GM18909 (cell line): ENCODE measurements at regions not wholly inside any gene's neighbourhood (a gene's known extent, or its start where the extent isn't known, plus 50 kb on each side); places are given as distances from the start of the nearest gene placed in this dataset.

Experiments used
- ATAC-seq: cut with Tn5 transposase; IDR thresholded peaks from one replicate; pipeline ENCODE4 v1.9.1; 2021; ENCODE audit warnings: mild to moderate bottlenecking; ENCODE audit not compliant: unreplicated experiment, poor library complexity

DNA sequence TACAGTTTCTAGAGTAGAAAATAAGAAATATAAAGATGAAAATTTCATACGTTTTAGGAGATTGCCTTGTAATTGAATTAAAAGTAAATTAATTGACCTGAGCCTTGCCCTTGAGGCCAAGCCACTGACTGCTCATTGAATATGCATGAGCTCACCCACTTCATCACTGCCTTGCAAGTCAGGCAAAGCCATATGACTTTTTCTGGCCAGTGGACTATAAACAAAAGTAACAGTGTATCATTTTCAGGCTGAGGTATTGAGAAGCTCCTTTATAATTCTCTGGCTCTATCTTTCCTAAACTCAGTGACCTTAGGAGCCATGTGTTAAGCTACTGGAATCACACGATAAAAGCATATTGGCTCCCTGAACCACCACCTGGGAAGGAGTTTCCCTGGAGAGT is 369.3 kb downstream of the NUAK1 start:
- ATAC-seq: no peak

DNA sequence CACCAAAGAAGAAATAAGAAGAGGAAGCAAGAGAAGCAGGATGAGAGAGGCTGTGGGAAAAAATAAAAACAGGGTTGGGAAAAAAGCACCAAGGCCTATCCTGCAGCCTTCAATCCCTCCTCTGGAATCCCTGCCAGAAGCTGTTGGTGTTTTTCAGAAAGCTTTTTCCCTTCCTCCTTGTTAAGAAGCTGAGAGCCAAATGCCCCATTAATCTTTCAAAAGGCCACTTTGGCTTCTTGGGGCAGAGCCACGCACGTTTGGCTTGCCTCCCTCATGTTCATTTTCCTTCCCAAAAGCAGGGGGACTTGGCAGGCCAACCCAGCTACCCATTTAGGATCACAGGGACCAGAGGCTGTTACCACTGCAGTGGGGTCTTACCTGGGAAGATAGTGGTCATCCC is 365.3 kb downstream of the NUAK1 start:
- ATAC-seq: no peak

DNA sequence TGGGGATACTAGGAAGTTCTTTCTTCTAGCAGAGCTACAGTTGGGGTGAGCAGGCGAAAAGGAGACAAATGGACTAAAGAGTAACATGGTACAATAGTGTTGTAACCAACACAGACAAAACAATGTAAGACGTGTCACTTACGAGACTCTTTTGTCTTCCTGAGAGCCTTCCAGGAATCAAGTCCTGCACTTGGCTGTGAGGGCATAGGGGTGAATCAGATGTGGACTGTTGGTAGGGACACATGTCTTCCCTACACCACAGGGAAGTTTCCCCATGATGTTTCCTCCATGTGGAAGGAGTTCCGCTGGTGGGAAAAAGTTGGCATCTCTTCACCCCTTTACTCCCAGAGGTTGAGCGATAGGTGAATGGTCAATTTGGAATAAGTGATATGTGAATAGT is 364.7 kb downstream of the NUAK1 start:
- ATAC-seq: no peak

DNA sequence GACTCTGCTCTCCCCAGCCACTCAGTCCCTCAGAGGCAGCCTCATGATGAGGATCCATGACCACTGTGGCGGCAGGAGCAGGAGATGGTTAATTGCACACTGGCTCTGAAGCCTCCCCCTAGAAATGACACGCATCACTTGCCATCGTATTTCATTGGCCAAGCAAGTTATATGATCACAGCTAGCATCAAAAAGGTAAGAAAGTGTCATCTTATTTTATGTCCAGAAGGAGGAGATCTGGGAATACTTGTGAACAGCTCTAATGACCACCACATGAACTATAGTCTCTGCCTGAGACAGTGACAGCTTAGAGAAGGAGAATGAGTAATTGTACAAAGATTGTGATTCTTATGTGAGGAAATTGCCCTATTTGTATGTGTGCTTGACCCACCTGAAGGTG is 363.4 kb downstream of the NUAK1 start:
- no peak for ATAC-seq

DNA sequence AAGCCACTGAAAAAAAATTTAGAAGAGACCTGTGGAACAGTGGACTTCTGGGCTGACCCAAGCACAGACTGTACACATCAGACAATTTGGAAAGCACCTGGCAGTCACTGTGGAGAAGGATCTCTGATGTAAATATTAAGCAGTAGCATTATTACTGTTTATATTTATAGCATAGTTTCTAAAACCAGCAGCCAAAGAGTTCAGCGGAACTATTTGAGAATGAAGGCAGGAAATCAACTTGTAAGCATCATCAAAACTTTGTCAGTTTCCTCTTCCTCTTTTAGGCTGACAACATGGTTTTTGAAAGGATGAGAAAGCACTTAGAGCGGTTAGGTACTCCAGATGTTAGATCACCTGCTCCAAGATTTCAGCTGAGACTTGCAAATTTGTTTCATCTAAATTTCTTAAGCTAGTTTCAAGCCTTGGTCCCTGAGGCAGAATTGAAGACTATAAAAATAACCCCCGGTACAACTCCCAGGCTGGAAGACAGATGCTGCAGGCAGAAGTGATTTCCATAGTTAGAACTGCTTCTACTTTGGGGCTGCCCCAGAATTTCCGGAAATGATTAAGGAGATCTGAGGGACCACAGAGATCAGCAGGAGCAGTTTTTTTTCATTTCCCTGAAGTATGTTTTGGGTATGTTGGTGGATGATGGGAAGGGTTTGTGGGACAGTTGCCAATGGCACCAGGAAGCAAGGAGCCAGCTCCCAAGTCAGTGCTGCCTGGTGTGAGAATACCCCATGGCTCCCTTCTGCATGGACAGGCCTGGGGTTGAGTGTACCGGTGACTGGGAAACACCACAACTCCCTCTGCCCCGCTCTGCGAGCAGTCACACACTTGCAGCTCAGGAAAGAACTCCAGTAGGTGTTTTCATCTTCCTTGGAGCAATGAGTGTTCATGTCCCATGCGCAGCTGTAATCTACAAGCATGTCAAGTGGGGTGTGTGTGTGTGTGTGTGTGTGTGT is 354.5 kb downstream of the NUAK1 start:
- no peak for ATAC-seq

DNA sequence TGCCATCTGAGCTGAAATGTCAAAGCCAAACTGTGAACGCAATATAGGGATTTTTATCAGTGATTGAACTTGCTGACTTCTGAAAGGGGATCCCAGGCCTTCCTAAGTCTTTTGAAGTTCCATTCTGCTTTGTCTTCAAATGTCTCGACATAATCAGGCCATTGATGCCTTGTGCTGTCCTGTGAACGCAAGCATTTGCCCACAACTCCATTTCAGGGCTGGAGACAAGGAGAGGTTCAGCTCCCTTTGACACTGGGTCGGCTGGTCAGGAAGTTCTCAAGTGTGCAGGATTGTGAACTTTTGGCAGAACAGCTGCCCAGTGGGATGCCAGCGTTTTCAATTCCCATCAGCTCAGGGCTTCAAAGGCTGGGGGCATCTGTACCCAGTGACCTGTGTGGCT is 345.3 kb downstream of the NUAK1 start:
- ATAC-seq: no peak

DNA sequence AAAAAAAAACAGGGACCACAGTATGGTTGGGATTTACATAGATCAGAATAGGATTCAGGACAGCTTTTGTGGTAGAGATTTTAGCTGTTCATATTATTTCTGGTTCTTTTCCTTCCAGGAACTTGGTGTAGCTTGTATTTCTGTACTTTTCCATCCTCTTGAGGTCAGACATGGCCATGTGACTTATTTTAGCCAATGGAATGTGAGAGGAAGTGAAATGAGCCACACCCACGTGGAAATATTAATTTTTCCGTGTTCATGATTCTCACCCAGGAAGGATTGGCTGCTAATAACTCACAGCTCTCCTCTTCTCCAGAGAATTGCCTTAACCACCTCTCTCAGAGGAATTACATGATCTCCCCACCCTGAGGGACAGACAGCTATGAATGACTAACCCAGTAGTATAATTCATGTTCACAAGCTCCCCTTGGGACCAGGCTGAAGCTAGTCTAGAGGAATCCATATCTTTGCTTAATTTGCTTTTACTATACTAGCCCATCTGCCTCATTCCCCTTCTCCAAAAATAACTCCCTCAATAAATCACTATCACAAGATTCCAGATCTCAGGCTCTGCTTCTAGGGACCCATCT is 340.4 kb downstream of the NUAK1 start:
- ATAC-seq: no peak

DNA sequence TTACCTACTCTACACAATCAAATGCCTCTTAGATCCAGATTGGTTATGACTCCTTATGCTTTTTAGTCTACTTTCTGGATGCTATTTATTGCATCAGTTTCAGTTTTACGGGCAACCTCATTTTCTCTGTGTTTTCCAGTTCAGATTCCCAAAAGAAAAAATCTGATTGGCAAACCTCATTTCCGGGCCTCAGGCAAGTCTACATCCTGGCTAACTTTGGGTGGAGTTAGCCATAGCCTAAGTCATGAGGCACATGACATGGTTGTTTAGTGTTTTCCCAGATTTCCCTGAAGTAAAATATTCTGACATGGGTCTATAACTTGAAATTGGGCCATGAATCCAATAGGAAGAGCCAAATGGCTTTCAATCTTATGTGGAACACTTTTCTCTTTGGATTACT is 339.7 kb downstream of the NUAK1 start:
- ATAC-seq: no peak

DNA sequence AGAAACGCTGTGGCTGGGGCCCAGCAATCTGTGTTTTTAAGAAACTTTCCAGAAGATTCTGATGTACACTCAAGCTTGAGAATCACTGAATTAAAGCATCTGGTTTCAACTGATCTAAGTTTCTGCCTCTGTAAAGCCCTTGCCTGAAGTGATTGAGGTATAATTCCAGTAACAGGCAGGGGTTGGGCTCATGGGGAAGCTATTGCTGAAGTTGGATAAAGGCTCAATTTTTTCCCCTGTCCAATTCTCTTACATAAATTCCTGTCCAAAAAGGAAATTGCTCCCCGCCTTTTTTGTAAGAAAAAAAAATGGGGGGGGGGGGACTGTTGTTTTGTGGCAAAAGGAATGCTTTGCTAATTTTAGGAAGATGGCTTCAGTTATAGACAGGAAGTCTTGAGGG is 337.4 kb downstream of the NUAK1 start:
- ATAC-seq: no peak

DNA sequence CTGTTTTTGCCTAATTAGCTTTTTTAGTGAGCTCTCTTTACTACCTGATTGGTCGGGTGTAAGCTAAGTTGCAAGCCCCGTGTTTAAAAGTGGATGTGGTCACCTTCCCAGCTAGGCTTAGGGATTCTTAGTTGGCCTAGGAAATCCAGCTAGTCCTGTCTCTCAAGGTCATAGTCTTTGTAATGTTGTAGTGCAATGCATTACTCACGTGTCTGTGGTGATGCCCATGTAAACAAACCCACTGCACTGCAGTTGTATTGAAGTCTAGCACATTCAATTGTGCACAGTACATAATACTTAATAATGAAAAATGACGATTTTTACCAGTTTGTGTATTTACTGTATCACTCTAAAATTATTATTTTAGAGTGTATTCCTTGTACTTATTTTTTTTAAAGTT is 335.5 kb downstream of the NUAK1 start:
- ATAC-seq: no peak

DNA sequence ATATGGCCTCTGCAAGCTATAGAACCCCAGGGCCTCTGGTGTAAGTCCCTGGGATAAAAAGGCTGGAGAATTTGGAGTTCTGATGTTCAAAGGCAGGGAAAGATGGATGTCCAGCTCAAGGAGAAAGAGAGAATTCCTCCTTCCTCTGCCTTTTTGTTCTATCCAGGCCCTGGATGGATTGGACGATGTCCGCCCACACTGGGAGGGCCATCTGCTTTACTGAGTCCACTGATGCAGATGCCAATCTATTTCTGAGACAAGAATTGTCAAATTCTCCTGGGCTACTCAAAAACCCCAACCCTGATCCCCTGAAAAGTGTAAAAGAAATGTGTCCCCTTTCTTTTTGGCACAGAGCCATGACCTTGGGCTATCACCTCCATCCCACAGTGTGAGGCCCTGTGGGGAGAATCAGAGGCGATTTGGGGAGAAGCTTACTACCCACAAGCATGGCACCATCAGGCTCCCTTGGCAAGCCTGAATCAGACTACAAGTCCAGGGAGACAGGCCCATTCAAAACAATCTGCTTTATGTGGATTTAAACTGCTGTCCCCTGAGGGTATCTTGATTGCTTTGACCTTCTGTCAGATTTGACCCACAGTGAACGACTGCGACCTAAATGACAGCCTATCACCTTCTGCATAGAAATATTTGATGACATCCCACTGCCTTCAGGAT is 334.0 kb downstream of the NUAK1 start:
- ATAC-seq: no peak

DNA sequence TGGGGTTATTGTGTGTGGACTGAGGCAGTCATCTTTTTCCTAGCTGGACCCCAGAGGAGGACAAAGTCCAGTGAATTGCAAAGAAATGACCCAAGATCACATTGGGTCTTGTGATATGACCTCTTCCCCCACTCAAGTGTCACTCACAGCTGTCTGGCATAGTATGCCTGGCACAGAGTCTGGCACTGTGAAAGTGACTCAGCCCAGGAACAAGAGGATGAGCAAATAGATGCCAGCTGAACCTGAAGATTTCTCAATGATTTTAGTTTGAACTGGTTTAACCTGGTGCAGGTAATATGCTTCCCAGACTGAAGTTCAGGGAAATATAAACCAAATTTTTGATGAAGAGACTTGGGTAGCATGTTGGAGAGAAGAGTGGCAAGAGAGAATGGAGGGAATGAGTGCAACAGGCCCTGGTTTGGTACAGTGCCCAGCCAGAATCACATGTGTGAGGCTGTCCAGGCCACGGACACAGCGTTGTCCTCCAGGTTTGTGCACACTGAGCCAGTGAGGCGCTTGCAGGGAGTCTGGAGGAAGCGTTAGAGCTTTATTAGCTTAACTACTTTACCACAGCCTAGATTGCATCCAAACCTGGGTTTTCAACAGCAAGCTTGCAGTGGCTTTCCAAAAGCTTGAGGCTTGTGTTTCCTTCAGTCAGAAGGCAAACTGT is 332.9 kb downstream of the NUAK1 start:
- no peak for ATAC-seq

DNA sequence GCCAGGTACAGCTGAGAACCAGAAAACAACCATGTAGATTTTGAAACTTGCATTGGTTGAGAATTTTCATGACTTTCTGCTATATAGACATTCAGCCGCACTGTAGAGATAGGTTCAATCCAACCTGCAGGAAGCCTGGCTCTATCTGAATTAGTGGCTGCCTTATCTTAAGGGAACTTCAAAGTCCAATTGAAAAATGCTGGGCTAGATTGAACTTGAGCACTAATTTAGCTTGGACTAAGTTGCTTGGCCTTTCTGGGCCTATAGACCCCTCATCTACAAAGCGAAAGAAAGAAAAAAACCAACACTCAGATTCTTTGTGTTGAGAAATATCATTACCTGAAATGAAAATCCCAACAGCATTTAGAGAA is 332.4 kb downstream of the NUAK1 start:
- ATAC-seq: no peak

DNA sequence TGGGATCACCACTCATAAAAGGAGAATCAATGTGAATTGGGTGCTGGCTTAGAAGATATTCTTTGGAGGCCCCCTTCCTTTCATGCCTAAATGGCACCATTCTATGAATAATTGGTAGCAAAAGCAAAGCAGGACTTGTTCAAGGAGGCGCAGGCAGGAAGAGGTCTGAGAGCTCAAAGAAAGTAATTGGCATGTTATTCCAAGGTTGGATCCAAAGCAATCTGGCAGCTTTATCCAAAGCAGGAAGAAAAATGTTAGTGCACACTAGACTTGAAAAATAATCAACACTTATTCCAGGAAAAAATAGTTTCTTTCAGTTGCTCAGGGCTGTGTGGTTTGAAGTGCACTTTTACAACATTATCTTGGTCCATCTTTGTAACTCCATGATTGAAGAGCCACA is 326.4 kb downstream of the NUAK1 start:
- ATAC-seq: no peak

DNA sequence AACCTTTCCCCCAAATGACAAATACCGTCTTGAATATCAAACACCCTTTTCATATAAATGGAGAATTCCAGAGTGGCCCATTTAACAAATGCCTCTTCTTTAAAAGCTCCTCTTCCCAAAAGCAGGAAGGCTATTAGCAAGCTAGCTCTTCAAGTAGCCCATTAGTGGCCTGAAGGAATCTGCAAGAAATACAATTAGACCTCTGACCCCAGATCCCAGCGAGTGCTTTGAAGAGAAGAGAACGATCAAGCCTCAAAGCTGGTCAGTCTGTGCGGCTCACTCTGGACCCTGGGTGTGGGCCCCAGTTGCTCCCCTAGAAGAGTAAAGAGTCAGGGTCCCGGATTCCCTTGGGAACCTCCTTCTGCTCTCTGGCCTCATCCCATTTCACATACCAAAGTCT is 325.6 kb downstream of the NUAK1 start:
- no peak for ATAC-seq

DNA sequence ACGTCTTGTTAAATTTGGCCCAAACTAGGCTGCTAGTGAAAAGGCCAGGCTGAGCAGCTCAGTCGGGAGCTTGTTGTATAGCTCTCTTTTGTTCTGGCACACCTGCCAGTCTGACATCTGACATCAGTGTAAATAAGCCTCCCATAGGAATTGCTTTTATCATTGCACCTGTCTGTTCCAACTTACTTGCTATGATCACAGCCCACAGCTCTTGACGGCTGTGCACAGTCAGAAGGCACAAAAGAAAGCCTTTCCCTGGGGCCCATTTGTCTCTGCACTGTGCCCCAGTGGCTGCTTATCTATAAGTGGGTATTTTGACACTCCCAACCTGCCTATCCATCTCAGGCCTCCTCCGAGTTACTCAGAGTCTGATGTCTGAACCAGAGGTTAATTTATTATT is 324.5 kb downstream of the NUAK1 start:
- no peak for ATAC-seq

DNA sequence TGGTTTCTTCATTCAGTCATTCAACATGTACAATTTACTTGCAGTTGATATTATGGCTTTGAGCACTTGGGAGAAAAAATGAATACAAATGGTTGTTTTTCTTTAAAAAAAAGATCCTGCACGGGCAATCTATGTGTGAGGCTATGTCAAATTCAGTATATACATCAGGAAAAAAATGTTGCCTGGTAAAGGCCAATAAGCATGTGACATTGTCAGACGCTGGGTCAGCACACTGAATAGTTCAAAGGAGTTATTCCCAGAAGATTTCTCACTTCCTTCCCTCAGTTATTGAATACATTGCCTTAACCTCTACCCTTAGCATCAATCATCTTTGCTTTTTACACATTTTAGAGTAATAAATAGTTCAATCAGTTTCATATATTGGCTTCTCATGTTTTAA is 319.2 kb downstream of the NUAK1 start:
- no peak for ATAC-seq

DNA sequence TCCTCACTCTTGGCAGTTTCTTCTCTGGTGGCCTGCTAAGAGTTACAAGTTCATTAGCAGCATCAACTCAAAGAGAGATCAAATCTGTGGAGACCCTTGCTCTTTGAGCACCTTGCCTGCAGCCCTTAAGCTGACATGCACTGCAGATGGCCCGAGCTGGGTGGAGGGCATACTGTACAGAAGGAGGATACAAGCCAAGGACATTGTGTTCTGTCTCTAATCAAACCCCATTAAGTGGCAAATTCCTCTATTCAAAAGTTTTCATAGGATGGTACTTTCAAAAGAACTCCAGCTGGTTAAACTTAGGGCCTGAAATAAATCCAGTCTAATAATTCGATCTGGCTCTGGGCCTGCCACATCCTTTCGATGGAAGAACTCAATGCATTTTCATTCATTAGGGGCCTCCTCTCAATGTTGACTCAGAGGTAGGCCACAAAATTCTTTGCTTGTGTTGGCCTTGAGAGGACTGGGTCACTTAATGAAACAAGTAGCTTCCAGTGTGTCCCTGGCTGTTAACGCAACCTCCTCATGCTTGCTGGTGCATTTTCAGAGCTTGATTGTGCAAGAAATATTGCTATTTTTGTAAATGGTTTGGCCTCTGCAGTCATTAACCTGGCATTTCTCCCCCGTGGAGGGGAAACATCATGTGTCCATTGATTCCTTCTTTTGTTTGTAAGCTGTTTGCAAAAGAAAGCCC is 318.2 kb downstream of the NUAK1 start:
- ATAC-seq: no peak

DNA sequence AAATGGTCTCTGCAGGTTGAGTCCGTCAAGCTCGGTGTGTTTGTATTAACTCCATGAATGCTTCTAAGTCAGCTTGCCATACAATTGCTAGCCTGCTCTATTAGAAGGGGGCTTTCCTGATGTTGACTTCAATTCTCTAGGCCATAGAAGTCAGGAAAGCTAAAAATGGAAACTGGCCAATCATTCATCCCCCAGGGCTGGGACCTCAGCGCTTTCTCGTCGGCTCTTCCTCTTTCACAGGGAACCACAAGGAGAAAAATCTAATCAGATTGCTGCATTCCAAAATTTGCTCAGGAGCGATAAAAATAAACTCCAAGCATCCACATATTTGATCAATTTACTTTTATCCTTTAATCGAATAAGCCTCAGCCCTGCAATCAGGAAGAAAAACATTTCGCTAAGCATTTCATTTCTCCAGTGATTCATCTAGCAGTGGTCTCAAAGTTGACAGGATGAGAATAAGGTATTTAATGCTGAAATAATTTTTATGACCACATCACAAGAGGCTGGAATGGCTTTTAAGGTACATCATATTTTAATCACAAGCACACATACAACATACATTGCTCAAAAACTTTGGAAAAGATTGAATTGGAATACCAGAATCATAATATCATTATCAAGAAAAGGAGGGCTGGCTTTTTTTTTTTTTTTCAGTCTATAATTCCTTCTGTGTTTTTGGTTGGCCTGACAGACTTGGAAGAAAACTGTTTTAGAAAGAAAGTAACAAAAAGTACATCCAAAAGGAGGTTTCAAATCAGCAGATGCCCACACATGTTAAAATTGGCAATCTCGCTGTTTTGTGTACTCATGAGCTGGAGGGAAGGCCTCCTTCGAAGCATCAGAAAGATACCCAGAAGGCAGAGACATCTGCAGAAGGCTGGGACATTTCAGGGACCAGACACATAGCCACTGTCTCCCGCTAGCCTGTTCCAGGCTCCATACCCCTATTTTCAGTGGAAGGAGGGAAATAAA is 316.3 kb downstream of the NUAK1 start:
- ATAC-seq: no peak
